ENCODE measurements at regions not wholly inside any gene's neighbourhood (a gene's known extent, or its start where the extent isn't known, plus 50 kb on each side); places are given as distances from the start of the nearest gene placed in this dataset.

- Mint-ChIP-seq H3K27ac (ENCODE audit: low read depth, unreplicated experiment) (no peak overlapping the region), H3K27me3 (ENCODE audit: insufficient read depth, unreplicated experiment) (no peaks in the 10 kb centered on the region), H3K36me3 (ENCODE audit: insufficient read depth, unreplicated experiment) (no peaks in the 10 kb centered on the region), H3K4me3 (ENCODE audit: unreplicated experiment) (no peak overlapping the region), H3K4me1 (ENCODE audit: insufficient read depth, unreplicated experiment) (no peaks in the 10 kb centered on the region), H3K9me3 (ENCODE audit: unreplicated experiment) (no peaks in the 10 kb centered on the region)
- ChIA-PET POLR2A (interaction anchor here (0.6 kb wide), 1 partner anchor 221 kb away, joined by 3 read pairs; no protein-coding TSS in a partner anchor), CTCF (interaction anchor here (0.6 kb wide), 1 partner anchor 1854 kb away, joined by 3 read pairs; no protein-coding TSS in a partner anchor)
- DNase-seq (ENCODE audit: unreplicated experiment): no peak
- no peak for TF ChIP-seq CTCF (IDR thresholded peaks at IDR 0.05; ENCODE audit: unreplicated experiment)
- BruUV-seq (replicated peaks): no TSS peak
- intact Hi-C loops (cut with micrococcal nuclease): no loop called here
Observed at GRCh38 chr12:30012816-30013450, 229.2 kb upstream of the TMTC1 start.

- Mint-ChIP-seq H3K4me3 (ENCODE audit: unreplicated experiment) (no peak overlapping the region), H3K36me3 (ENCODE audit: insufficient read depth, unreplicated experiment) (peaks cover 5% of the 10 kb centered on the region), H3K9me3 (ENCODE audit: unreplicated experiment) (no peaks in the 10 kb centered on the region), H3K4me1 (ENCODE audit: insufficient read depth, unreplicated experiment) (no peaks in the 10 kb centered on the region), H3K27me3 (ENCODE audit: insufficient read depth, unreplicated experiment) (no peaks in the 10 kb centered on the region), H3K27ac (ENCODE audit: low read depth, unreplicated experiment) (no peak overlapping the region)
- TF ChIP-seq CTCF (IDR thresholded peaks at IDR 0.05; ENCODE audit: unreplicated experiment): no peak
- intact Hi-C loops (cut with micrococcal nuclease): no loop called here
- ChIA-PET CTCF (interaction anchor here (0.6 kb wide), 2 partner anchors 136 to 1775 kb away, joined by 3 read pairs; no protein-coding TSS in a partner anchor), POLR2A (interaction anchor here (0.6 kb wide), 1 partner anchor 18 kb away, joined by 3 read pairs; no protein-coding TSS in a partner anchor)
- no TSS peak for BruUV-seq (replicated peaks)
- no peak for DNase-seq (ENCODE audit: unreplicated experiment)
Observed at GRCh38 chr12:30010071-30011052, 226.6 kb upstream of the TMTC1 start.

DNA sequence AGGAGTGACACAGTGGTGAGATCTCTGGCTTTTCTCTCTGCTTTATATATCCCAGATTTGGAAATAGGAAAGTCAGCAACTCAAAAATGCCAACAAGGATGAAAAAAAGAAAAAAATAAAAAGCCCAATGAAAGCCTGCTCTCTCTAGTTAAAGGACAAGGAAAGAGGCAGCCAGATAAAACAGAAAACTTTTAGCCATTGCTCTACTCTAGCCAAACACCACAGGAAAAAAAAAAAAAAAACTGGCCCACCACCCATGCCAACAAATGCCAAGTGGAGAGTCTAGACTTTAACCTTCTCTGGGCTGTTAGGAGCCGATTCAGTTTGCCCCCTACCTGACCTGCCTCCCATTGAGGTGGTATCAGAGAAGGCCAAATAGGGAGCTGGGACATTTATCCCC is 222.3 kb upstream of the TMTC1 start:
- no peak overlapping the region for H3K4me3 Mint-ChIP-seq (ENCODE audit: unreplicated experiment)
- intact Hi-C loops (cut with micrococcal nuclease): no loop called here
- no TSS peak for BruUV-seq (replicated peaks)
- no peaks in the 10 kb centered on the region for H3K27me3 Mint-ChIP-seq (ENCODE audit: insufficient read depth, unreplicated experiment)
- no peak for DNase-seq (ENCODE audit: unreplicated experiment)
- ChIA-PET CTCF (no interaction called here), POLR2A (no interaction called here)
- no peak for TF ChIP-seq CTCF (IDR thresholded peaks at IDR 0.05; ENCODE audit: unreplicated experiment)
- H3K27ac Mint-ChIP-seq (ENCODE audit: low read depth, unreplicated experiment): no peak overlapping the region
- peaks cover 5% of the 10 kb centered on the region for H3K36me3 Mint-ChIP-seq (ENCODE audit: insufficient read depth, unreplicated experiment)
- H3K4me1 Mint-ChIP-seq (ENCODE audit: insufficient read depth, unreplicated experiment): no peaks in the 10 kb centered on the region
- H3K9me3 Mint-ChIP-seq (ENCODE audit: unreplicated experiment): no peaks in the 10 kb centered on the region

DNA sequence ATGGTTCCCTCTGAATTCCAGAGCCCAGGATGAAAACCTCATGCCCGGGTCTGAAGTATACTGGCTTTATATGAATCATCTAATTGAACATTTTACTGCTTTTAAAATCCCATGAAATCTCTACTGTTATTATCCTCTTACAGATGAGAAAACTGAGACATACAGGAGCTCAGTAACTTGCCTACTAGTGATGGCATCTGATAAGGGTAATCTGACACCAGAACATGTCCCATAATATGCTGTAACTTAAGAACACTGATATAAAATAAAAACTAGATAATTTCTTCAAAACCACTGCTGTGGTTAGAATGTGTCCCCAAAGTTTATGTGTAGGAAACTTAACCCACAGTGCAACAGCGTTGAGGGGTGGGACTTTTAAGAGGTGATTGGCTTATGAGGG is 219.6 kb upstream of the TMTC1 start:
- CTCF ChIA-PET: no interaction called here
- Mint-ChIP-seq H3K27ac (ENCODE audit: low read depth, unreplicated experiment) (no peak overlapping the region), H3K27me3 (ENCODE audit: insufficient read depth, unreplicated experiment) (no peaks in the 10 kb centered on the region), H3K9me3 (ENCODE audit: unreplicated experiment) (no peaks in the 10 kb centered on the region), H3K36me3 (ENCODE audit: insufficient read depth, unreplicated experiment) (peaks cover 5% of the 10 kb centered on the region), H3K4me3 (ENCODE audit: unreplicated experiment) (no peak overlapping the region), H3K4me1 (ENCODE audit: insufficient read depth, unreplicated experiment) (no peaks in the 10 kb centered on the region)
- no peak for TF ChIP-seq CTCF (IDR thresholded peaks at IDR 0.05; ENCODE audit: unreplicated experiment)
- DNase-seq (ENCODE audit: unreplicated experiment): no peak
- intact Hi-C loops (cut with micrococcal nuclease): no loop called here
- POLR2A ChIA-PET: no interaction called here
- no TSS peak for BruUV-seq (replicated peaks)

Data from MCF 10A (cell line).